Esophagus squamous epithelium (tissue), 4 donors: ENCODE measurements at regions not wholly inside any gene's neighbourhood (a gene's known extent, or its start where the extent isn't known, plus 50 kb on each side); places are given as distances from the start of the nearest gene placed in this dataset.

Source experiments
- POLR2A ChIP-seq, 4 donors: fragments of 450-650 bp; IDR thresholded peaks; one replicate each; pipeline ENCODE4 v1.6.1; 2017; ENCODE audit warnings: antibody characterized with exemption in 4 of 4, mild to moderate bottlenecking in 4 of 4, moderate library complexity in 3 of 4
- TF ChIP-seq, protein P1 (sequence below), 6 experiments: fragments of 450-650 bp in 4 of 6; fragments of 200-600 bp in 2 of 6; sonication (generic) in 2 of 6; IDR thresholded peaks; one replicate each; pipeline ENCODE4 v1.5.1; 2016 to 2019; ENCODE audit warnings: antibody characterized with exemption in 6 of 6, mild to moderate bottlenecking in 4 of 6, moderate library complexity in 4 of 6

DNA sequence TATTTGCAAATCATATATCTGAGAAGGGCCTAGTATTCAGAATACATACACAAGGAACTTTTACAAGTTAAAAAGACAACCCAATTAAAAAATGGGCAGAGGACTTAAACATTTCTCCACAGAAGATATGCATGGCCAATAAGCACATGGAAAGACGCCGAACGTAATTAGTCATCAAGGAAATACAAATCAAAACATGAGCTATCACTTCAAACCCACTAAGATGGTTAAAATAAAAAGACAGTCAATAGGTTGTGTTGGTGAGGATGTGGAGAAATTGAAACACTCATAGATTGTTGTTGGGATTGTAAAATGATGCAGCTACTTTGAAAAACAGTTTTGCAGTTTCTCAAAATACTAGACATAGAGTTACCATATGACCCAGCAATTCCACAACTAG, 61.2 kb upstream of the NEO1 start:
- TF ChIP-seq, protein P1, sequence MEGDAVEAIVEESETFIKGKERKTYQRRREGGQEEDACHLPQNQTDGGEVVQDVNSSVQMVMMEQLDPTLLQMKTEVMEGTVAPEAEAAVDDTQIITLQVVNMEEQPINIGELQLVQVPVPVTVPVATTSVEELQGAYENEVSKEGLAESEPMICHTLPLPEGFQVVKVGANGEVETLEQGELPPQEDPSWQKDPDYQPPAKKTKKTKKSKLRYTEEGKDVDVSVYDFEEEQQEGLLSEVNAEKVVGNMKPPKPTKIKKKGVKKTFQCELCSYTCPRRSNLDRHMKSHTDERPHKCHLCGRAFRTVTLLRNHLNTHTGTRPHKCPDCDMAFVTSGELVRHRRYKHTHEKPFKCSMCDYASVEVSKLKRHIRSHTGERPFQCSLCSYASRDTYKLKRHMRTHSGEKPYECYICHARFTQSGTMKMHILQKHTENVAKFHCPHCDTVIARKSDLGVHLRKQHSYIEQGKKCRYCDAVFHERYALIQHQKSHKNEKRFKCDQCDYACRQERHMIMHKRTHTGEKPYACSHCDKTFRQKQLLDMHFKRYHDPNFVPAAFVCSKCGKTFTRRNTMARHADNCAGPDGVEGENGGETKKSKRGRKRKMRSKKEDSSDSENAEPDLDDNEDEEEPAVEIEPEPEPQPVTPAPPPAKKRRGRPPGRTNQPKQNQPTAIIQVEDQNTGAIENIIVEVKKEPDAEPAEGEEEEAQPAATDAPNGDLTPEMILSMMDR (IDR thresholded peaks at IDR 0.05): no peak
- TF ChIP-seq POLR2A (IDR thresholded peaks at IDR 0.05): no peak
